Activated naive CD4-positive, alpha-beta T cell (primary cell): ENCODE measurements at regions not wholly inside any gene's neighbourhood (a gene's known extent, or its start where the extent isn't known, plus 50 kb on each side); places are given as distances from the start of the nearest gene placed in this dataset.

Experiments
- DNase-seq, 4 experiments: peaks; one replicate each; lab custom pipeline; 2025; lab: John Stamatoyannopoulos, UW

GRCh38 chr5:109468737-109469420, 59.1 kb upstream of the PJA2 start:
- peak; percentile 3 to 45 (median 22) for DNase-seq

- DNase-seq, result no peak
Measured at GRCh38 chr5:109468288-109468676, 58.5 kb upstream of the PJA2 start.

- DNase-seq, result no peak
Measured at GRCh38 chr5:109467058-109467457, 57.3 kb upstream of the PJA2 start.
